Erythroblast (primary cell): ENCODE measurements at regions not wholly inside any gene's neighbourhood (a gene's known extent, or its start where the extent isn't known, plus 50 kb on each side); places are given as distances from the start of the nearest gene placed in this dataset.

ENCODE experiments used
- DNase-seq, 2 experiments: peaks; one replicate each; lab custom pipeline; 2025; lab: John Stamatoyannopoulos, UW
- GATA1 ChIP-seq: IDR thresholded peaks from 2 replicates; pipeline ENCODE4 v1.6.1; 2011; ENCODE audit warnings: low read depth, mild to moderate bottlenecking, control low read depth, low read length, moderate library complexity
- POLR2A ChIP-seq: IDR thresholded peaks from 2 replicates; pipeline ENCODE4 v1.6.1; 2011; ENCODE audit warnings: mild to moderate bottlenecking, low read length

GRCh38 chr6:129936329-129937165 lies 75.4 kb upstream of the TMEM244 start:
- TF ChIP-seq GATA1 (no peak), POLR2A (no peak)
- peak; percentile 73 to 83 for DNase-seq

- DNase-seq = no peak
- no peak for TF ChIP-seq GATA1
- TF ChIP-seq POLR2A = no peak
Measured at GRCh38 chr6:129932321-129932720, 71.2 kb upstream of the TMEM244 start.

GRCh38 chr6:129929433-129929832 lies 68.3 kb upstream of the TMEM244 start:
- DNase-seq = no peak
- no peak for TF ChIP-seq POLR2A
- no peak for TF ChIP-seq GATA1

GRCh38 chr6:129923530-129924250 lies 62.6 kb upstream of the TMEM244 start:
- no peak for TF ChIP-seq POLR2A
- TF ChIP-seq GATA1 = no peak
- DNase-seq = no peak

GRCh38 chr6:129921169-129921817 lies 60.2 kb upstream of the TMEM244 start:
- TF ChIP-seq POLR2A = no peak
- TF ChIP-seq GATA1 = no peak
- peak; percentile 73 to 84 for DNase-seq

GRCh38 chr6:129920103-129920798 lies 59.1 kb upstream of the TMEM244 start:
- TF ChIP-seq POLR2A (no peak), GATA1 (no peak)

GRCh38 chr6:129911732-129912131 lies 50.6 kb upstream of the TMEM244 start:
- no peak for DNase-seq
- TF ChIP-seq POLR2A (no peak), GATA1 (no peak)

More at GRCh38 chr6:129920103-129920798, 59.1 kb upstream of the TMEM244 start:
- peak in 1 of 2 experiments; percentile 23 for DNase-seq
